Mucosa of rectum (tissue), 2 donors: ENCODE measurements at regions not wholly inside any gene's neighbourhood (a gene's known extent, or its start where the extent isn't known, plus 50 kb on each side); places are given as distances from the start of the nearest gene placed in this dataset.

Experiments used
- H3K27ac ChIP-seq, 2 donors: one replicate each; pipeline ENCODE4 v1.7.0; 2013; ENCODE audit warnings: inconsistent platforms in 2 of 2, low read depth in 2 of 2, low read length in 2 of 2
- H3K27me3 ChIP-seq, 2 donors: one replicate each; pipeline ENCODE4 v1.7.0; 2013; ENCODE audit warnings: low read length in 2 of 2; ENCODE audit not compliant: control insufficient read depth in 2 of 2, insufficient read depth in 2 of 2
- H3K36me3 ChIP-seq, 2 donors: one replicate each; pipeline ENCODE4 v1.7.0; 2013; ENCODE audit warnings: low read length in 2 of 2; ENCODE audit not compliant: control insufficient read depth in 2 of 2, insufficient read depth in 2 of 2
- H3K4me1 ChIP-seq, 2 donors: one replicate each; pipeline ENCODE4 v1.7.0; 2013; ENCODE audit warnings: low read length in 2 of 2, mild to moderate bottlenecking in 1 of 2; ENCODE audit not compliant: control insufficient read depth in 2 of 2, insufficient read depth in 2 of 2
- H3K4me3 ChIP-seq, 2 donors: one replicate each; pipeline ENCODE4 v1.7.0; 2013; ENCODE audit warnings: low read length in 2 of 2
- H3K9ac ChIP-seq, 2 donors: one replicate each; pipeline ENCODE4 v1.7.0; 2013; ENCODE audit warnings: low read length in 2 of 2, low read depth in 1 of 2, mild to moderate bottlenecking in 1 of 2
- H3K9me3 ChIP-seq, 2 donors: one replicate each; pipeline ENCODE4 v1.7.0; 2013; ENCODE audit warnings: low read length in 2 of 2; ENCODE audit not compliant: control insufficient read depth in 2 of 2
- donor health status: healthy.
- donor health status: Normal muscosa, but diverticular disease.

DNA sequence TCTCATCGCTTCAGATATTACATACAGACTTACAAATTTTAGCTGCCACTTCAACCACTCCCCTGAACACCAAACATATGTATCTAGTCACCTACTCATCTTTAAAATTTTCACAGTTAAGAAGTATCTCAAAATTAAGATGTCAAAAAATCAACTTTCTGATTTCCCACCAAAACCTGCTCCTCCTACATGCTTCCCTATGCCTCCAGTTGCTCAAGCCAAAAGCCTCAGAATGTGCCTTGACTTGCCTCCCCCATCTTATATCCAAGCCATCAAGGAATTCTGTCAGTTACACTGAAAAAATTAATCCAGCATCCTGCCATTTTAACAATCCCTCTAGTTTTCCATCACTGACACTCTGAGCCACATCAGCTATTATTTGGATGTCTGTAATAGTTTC is 85.0 kb downstream of the SPRY2 start:
- no peaks in the 10 kb centered on the region for H3K27me3 ChIP-seq
- no peaks in the 10 kb centered on the region for H3K36me3 ChIP-seq
- no peak overlapping the region for H3K27ac ChIP-seq
- no peak overlapping the region for H3K9ac ChIP-seq
- no peaks in the 10 kb centered on the region for H3K4me1 ChIP-seq
- no peaks in the 10 kb centered on the region for H3K9me3 ChIP-seq
- no peak overlapping the region for H3K4me3 ChIP-seq

- Histone ChIP-seq H3K4me3 (no peak overlapping the region), H3K4me1 (no peaks in the 10 kb centered on the region), H3K36me3 (no peaks in the 10 kb centered on the region), H3K9me3 (no peaks in the 10 kb centered on the region), H3K9ac (no peak overlapping the region), H3K27me3 (no peaks in the 10 kb centered on the region), H3K27ac (no peak overlapping the region)
These were observed 89.5 kb downstream of the SPRY2 start for GRCh38 chr13:80251403-80251802.

GRCh38 chr13:80250213-80250810 is 90.6 kb downstream of the SPRY2 start:
- H3K4me3 ChIP-seq: no peak overlapping the region
- H3K27ac ChIP-seq: no peak overlapping the region
- H3K4me1 ChIP-seq: no peaks in the 10 kb centered on the region
- H3K9ac ChIP-seq: no peak overlapping the region
- H3K36me3 ChIP-seq: no peaks in the 10 kb centered on the region
- no peaks in the 10 kb centered on the region for H3K9me3 ChIP-seq
- H3K27me3 ChIP-seq: no peaks in the 10 kb centered on the region

GRCh38 chr13:80249516-80250212 is 91.3 kb downstream of the SPRY2 start:
- Histone ChIP-seq H3K36me3 (no peaks in the 10 kb centered on the region), H3K9ac (no peak overlapping the region), H3K9me3 (no peaks in the 10 kb centered on the region), H3K27ac (no peak overlapping the region), H3K27me3 (no peaks in the 10 kb centered on the region), H3K4me3 (no peak overlapping the region), H3K4me1 (no peaks in the 10 kb centered on the region)

- Histone ChIP-seq H3K27ac (no peak overlapping the region), H3K9me3 (no peaks in the 10 kb centered on the region), H3K27me3 (no peaks in the 10 kb centered on the region), H3K9ac (no peak overlapping the region), H3K4me3 (no peak overlapping the region), H3K36me3 (no peaks in the 10 kb centered on the region), H3K4me1 (no peaks in the 10 kb centered on the region)
These were observed 95.7 kb downstream of the SPRY2 start for GRCh38 chr13:80245162-80245733.

- Histone ChIP-seq H3K27ac (no peak overlapping the region), H3K27me3 (no peaks in the 10 kb centered on the region), H3K36me3 (no peaks in the 10 kb centered on the region), H3K4me1 (no peaks in the 10 kb centered on the region), H3K4me3 (no peak overlapping the region), H3K9me3 (no peaks in the 10 kb centered on the region), H3K9ac (no peak overlapping the region)
These were observed 96.4 kb downstream of the SPRY2 start for GRCh38 chr13:80244574-80244973.

GRCh38 chr13:80242728-80243427 is 98.0 kb downstream of the SPRY2 start:
- Histone ChIP-seq H3K36me3 (no peaks in the 10 kb centered on the region), H3K4me1 (no peaks in the 10 kb centered on the region), H3K4me3 (no peak overlapping the region), H3K27ac (no peak overlapping the region), H3K9ac (no peak overlapping the region), H3K27me3 (no peaks in the 10 kb centered on the region), H3K9me3 (no peaks in the 10 kb centered on the region)

DNA sequence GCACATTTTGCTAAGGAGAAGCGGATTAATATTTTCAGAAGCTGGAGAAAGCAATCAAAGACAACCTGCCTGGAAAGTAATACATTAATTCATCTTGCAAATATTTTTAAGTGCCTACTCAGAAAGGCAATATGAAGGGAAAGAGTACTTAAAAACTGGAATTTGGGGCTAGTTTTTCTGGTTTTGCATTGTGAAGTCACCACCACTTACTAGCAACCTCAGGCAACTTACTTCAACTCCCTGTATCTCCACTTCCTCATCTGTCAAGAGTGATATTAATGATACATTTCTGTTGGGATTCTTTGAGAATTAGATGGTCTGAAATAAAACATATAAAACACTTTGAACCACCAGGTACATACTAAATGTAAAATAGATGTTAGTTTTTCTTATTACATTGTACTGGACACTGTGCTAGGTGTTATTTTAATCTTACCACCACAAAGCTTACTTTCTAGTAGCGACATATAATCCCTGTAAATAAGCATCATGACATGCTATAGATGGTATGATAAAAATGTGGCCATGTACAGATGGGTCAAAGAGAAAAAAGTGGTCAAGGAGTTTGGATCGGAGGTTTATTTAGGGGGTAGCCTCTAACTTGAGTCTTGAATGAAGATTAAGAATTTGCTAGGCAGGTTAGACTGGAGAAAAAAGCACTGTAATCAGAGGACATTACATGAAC is 101.2 kb downstream of the SPRY2 start:
- Histone ChIP-seq H3K27ac (no peak overlapping the region), H3K4me1 (no peaks in the 10 kb centered on the region), H3K9me3 (no peaks in the 10 kb centered on the region), H3K27me3 (no peaks in the 10 kb centered on the region), H3K9ac (no peak overlapping the region), H3K36me3 (no peaks in the 10 kb centered on the region), H3K4me3 (no peak overlapping the region)

- no peaks in the 10 kb centered on the region for H3K36me3 ChIP-seq
- H3K4me1 ChIP-seq: no peaks in the 10 kb centered on the region
- no peak overlapping the region for H3K4me3 ChIP-seq
- H3K27me3 ChIP-seq: no peaks in the 10 kb centered on the region
- no peak overlapping the region for H3K27ac ChIP-seq
- H3K9ac ChIP-seq: no peak overlapping the region
- H3K9me3 ChIP-seq: no peaks in the 10 kb centered on the region
These were observed 101.8 kb downstream of the SPRY2 start for GRCh38 chr13:80239116-80239515.

- Histone ChIP-seq H3K36me3 (no peaks in the 10 kb centered on the region), H3K9me3 (no peaks in the 10 kb centered on the region), H3K27me3 (no peaks in the 10 kb centered on the region), H3K4me3 (no peak overlapping the region), H3K9ac (no peak overlapping the region), H3K4me1 (no peaks in the 10 kb centered on the region), H3K27ac (no peak overlapping the region)
These were observed 103.3 kb downstream of the SPRY2 start for GRCh38 chr13:80237646-80238045.
